ENCODE measurements at regions not wholly inside any gene's neighbourhood (a gene's known extent, or its start where the extent isn't known, plus 50 kb on each side); places are given as distances from the start of the nearest gene placed in this dataset.

DNA sequence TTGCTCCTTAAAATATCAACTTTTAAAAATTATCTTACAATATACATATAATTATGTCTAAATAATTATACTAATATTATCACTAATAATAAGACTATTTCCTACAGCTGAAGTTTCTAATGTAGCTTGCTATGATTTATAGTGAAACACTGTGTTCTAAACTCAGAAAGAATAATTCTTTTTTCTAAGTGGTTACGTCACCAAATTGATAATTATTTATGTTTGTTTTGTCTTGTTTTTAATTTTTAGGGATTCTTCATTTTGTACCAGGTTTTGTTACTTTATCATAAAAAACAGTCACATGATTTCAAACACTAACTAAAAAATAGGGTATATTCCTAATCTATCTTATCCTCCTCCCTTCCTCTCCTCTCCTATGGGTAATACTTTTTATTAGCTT is 662.1 kb downstream of the FRK start:
- no peak for ATAC-seq

DNA sequence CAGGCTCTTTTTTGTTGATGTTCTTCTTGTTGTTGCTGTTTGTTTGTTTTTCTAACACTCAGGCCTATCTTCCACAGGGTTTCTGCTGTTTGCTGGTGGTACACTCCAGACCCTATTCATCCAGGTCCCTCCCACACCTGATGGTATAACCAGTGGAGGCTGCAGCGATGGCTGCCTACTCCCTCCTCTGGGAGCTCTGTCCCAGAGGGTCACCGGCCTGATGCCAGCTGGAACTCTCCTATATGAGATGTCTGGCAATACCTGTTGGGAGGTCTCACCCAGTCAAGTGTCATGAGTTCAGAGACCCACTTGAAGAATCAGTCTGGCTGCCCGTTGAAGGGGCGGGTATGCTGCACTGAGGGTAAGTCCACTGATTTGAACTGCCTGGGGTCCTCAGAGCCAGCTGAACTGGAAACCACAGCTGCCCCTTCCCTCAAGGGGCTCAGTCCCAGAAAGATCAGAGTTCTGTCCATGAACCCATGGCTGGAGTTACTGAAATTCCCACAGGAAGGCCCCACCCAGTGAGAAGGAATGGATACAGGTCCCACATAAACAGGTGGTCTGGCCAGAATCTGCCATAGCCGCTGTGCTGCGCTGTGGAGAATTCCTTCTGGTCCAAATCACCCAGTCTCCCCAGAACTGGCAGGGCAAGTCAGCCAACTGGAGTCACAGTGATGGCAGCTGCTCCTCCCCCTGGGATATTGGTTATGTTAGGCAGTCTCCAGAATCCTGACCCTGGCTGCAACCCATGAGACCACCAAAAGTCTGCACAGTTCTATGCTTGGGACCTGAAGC is 664.4 kb downstream of the FRK start:
- no peak for ATAC-seq

DNA sequence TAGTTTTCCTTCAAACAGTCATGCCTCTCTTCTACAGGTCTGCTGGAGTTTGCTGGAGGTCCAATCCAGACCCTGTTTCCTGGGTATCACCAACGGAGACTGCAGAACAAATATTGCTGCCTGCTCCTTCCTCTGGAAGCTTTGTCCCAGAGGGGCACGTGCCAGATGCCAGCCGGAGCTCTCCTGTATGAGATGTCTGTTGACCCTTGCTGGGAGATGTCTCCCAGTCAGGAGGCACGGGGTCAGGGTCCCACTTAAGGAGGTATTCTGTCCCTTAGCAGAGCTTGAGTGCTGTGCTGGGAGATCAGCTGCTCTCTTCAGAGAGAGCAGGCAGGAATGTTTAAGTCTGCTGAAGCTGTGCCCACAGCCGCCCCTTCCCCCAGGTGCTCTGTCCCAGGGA is 666.9 kb downstream of the FRK start:
- ATAC-seq = no peak

DNA sequence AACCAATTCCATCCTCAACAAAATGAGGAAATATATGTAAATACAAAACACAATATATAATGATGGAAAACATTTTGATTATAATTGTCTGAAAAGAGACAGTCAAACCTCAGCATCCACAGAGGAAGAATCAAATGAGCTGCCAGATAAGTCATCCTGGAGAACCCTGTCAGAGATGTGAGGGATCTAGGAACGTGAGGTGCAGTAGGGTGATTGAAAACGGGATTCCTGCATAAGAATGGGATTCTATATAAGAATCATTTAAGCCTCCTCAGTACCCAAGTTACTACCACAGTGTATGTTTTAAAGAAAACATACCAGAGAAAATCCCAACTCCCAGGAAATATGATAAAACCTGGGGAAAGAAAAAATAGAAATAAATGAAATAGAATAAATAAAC is 690.5 kb downstream of the FRK start:
- no peak for ATAC-seq

DNA sequence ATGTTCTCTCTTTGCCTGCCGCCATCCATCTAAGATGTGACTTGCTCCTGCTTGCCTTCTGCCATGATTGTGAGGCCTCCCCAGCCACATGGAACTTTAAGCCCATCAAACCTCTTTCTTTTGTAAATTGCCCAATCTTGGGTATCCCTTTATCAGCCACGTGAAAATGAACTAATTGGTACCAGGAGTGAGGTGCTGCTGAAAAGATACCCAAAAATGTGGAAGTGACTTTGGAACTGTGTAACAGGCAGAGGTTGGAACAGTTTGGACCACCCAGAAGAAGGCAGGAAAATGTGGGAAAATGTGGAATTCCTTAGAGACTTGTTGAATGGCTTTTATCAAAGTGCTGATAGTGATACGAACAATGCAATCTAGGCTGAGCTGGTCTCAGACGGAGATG is 694.9 kb downstream of the FRK start:
- ATAC-seq = no peak

DNA sequence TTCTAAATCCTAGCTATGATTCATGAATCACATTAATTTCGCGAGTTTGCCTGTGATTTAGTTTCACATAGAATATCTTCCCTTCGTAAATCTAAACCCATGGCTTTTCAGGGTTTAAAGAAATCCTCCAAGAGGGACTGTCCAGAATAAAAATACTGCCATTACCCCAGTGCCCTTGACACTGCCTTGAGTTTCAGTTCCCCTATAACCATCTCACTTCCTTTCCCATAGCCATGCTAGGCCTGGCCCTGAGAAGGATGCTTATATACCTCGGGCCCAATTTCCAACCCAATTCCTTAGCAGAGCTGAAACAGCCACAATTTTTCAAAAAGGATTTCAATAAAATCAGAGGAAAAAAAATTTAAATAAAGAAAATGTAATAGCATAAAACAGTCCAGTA is 697.3 kb downstream of the FRK start:
- no peak for ATAC-seq

DNA sequence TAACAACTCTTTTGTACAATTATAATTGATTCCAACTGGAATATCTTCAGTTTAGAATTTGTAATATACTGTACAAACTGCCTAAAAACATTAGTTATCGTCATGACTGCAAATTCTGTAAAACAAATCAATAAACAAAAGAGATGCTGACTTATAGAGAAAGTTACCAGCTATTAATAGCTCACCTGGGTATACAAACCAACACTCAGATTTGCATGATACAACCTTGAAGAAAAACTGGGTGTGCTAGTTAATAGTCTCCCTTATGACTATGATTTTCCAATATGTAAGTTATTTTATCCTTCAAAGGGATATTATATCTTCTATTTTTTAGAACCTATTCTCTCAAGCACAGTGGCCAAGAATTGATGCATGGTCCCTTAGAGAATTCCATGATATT is 698.5 kb downstream of the FRK start:
- no peak for ATAC-seq

DNA sequence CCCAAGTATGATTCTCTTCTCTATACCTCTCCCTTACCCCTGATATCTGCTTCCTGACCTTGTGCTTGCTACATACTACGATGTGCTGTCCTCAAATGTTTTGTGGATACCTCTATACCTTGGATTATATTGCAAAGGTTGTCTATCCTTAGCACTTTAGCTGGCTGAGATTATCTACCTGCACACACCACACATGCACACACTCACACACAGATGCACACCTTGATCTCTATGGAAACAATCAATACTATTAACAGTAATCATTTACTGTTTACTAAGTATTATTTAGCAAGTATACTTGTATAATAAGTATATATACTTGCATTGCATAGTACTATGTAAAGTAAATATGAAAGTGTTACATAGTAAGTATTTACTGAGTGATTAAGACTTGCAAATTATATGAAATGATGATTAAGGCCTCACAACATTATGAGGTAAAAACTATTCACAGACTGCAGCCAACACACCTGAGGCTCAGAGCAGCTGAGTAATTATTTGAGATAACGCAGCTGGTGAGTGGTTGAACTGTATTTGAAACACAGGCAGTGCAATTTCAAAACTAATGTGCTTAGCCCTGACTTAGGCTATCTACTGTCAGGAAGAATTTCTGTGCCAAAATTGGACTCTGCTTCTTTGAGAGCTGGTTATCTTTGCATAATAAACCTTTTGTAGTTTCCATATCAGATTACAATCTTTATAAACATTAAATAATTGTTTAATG is 699.9 kb downstream of the FRK start:
- ATAC-seq = no peak

DNA sequence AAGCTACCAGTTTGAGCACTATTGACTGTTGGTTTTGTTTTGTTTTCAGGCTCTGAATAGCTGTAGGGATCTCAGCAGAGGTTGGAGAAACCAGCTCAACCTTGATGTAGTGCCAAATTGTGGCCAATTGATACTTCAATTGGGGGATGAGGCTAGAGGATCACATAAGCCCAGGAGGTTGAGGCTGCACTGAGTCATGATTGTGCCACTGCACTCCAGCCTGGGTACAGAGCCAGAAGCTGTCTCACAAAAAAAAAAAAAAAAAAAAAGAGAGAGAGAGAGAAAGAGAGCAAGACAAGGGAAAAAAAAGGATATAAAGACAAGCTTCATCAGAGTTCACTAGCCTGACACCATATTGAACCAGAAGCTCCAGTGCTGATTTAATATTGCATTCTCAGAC is 702.1 kb downstream of the FRK start:
- ATAC-seq = no peak

DNA sequence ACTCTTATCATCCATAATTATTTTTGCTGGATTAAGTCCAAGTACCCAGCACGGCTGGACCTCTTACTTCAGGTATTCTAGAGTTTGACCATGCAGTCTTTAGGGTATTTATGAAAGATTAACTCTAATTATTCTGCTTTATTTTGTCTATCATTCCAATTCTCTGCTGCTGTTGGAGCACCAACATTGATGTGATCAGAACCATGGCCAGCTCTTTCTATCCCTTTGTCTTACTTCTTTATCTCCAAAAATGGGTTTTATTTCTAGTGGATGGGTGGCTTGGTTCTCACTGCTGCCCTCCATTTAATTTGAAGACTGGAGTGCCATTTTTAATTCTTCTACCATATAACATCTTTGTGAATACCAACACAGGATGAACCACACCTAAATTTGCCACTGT is 704.3 kb downstream of the FRK start:
- ATAC-seq = no peak

DNA sequence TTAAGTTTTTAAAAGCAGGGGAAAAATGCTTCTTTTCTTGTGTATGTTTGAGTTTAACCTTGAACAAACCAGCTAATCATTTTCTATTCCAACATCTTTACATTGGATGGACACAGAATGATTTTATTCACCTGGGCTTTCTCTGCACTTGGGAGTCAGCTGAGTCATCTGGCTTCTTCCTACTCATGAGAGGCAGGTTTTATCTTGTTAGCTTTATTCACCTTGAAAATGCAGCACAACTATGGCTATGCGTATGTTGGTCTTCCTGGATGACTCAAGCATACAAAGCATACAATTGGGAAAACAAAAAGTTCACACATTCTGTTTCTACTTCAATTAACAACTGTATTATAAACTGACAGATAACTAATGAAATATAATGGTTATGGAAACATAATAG is 737.7 kb downstream of the FRK start:
- peak; percentile 92 for ATAC-seq

DNA sequence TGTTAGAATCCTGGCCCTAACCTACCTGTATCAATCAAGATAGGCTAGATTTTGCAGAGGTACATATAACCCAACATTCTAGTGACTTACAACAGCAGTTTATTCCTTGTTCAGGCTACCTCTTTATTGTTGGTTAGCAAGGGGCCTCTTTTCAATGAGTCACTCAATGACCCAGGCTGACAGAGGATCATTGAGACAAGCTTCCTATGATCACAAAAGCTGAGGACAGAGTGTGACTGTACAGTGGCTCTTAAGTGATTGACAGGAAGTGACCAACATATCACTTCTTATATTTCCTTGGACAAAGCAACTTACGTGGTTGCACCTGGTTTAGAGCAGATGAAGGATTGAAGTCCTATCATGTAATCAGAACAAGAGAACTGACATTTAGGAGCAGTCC is 740.9 kb downstream of the FRK start:
- ATAC-seq = peak; percentile 44

DNA sequence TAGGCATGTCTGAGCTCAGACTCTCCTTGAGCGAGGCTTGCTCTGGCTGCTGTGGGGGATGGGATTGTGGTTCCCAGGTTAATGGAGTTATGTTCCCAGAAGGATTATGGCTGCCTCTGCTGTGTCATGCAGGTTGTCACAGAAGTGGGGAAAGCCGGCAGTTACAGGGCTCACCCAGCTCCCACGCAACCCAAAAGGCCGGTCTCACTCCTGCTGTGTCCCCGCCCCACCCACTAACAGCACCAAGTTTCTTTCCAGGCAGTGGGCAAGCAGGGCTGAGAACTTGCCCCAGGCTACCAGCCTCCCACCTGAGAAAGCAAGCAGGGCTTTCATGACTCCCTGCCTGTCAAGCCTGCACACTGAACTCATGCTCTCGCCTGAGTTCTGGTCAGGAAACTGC is 750.5 kb downstream of the FRK start:
- no peak for ATAC-seq

DNA sequence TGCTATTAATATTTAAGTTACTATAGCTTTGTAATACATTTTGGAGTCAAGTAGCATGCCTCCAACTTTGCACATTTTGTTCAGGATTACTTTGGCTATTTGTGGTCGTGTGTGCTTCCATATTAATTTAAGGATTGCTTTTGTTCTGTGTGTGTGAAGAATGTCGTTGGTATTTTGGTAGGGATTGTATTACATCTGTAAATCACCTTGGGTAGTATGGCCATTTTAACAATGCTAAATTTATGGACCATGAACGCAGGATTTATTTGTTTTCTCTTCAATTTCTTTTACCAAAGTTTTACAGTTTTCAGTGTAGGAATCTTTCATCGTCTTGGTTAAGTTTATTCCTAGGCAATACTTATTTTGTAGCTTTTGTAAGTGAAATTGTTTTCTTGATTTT is 758.0 kb downstream of the FRK start:
- ATAC-seq = no peak

DNA sequence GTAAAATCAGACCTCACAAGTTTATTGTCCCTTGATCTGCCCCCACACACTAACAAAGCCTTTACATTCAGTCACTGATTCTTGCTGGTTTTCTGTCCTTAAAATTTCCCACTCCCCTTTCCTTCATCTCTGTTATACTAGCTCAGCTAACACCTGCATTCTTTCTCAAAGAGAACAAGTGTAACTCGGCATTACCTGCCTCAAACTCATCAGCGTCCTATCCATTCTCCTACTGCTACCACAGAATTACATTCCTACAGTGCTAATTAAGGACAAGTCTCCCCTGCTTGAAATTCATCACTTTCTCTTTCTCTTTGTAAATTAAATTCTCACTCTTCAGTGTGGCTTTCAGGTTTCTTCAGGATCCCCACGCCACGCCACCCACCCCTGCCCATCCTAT is 773.2 kb downstream of the FRK start:
- ATAC-seq = no peak

DNA sequence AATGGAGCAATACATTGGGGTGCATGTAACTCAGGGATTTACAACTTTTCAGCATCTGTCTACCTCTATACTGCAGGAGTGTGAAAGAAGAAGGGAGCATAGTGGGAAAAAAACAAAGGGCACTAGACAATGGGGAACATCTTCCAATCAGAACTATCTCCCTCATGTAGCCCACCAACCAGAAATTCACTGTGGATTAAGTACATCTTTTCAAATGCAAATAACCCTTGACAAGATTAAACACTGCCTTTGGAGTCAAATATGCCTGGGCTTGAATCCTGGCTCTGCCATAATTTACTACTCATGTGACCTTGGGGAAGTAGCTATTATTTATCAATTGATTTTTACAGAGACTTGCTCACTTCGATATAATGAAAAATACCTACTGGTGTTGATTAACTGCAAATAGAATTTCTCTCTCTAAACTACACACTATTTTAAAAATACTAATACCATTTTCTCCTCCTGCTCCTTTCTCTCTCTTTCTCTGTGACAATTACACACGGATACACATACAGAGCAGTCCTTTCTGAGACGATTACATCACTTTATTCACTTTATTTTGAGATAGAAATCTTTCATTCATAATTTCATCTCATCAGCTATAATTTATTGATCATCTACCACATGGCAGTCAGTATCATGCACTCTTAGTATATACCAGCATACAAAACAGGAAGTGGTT is 783.7 kb downstream of the FRK start:
- ATAC-seq = no peak

DNA sequence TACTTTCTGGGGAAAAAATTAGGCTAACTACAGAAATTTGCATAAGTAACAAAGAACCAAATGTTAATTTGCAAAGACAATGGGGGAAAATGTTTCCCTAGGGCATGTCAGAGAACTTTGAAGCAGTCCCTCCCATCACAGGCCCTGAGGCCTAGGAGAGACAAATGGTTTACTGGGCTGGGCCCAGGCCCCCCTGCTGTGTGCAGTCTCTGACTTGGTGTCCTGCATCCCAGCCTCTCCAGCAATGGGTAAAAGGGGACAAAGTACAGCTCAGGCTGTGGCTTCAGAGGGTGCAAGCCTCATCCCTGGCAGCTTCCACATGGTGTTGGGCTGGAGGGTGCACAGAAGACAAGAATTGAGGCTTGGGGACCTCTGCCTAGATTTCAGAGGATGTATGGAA is 788.4 kb downstream of the FRK start:
- no peak for ATAC-seq

DNA sequence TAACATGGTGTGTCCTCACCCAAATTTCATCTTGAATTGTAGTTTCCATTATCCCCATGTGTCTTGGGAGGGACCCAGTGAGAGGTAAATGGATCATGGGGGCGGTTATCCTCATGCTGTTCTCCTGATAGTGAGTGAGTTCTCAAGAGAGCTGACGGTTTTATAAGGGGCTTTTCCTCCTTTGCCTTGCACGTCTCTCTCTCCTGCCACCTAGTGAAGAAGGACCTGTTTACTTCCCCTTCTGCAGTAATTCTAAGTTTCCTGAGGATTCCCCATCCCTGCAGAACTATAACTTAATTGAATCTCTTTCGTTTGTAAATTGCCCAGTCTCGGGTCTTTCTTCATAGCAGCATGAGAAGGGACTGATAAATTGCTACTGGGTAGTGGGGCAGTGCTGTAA is 789.3 kb downstream of the FRK start:
- ATAC-seq = no peak

DNA sequence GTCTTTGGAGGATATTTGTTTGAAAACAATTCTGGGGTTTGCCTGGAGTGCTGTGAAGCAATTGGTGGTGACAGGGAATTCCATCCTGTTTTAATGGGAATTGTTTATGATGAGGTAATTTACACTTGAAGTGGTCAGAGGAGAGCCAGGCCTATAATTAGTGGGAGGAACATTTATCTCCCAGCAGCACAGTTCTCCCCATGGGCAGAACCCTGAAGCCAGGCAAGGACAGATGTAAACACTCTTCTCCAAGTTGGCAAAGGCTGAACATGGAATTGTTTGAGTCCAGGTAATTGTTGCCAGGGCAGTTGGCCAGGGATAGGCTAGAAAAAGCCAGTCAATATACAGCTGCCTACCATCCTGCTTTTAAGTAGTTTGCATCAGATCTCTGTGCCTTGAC is 789.7 kb downstream of the FRK start:
- no peak for ATAC-seq

DNA sequence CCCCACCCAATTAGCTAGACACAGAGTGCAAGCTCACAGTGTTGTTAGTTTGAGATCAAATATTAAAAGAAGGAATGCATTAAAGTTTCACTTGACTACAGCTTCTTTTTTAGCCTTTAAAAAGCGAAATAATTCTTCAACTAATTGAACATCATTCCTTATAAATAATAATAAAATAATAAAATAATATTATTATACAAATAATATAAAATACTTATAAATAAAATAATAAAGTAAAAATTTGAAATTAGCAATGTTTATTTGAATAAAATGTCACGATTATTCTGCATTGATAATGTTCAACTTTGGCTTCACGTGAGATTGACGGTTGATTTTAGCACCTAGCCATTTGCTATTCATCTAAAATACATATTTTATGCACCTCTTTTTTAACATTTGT is 819.3 kb downstream of the FRK start:
- no peak for ATAC-seq

DNA sequence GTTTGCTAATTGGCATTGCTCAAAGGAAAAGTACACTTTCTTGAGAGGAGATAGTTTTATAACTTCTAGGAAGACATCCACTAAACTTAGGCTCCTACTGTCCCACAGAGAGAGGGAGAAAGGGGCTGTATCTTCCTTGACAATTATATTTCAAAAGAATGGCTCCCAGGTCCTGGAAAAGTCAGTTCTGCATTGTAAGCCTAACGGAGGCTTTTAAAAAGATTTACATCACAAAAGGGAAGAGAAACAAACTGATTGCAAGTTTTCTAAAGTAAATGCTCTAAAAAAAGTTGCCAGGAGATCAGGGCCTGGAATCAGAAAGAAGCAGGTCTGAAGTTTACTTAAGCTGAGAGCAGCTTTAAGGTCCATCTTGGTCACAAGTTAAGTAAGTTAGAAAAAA is 839.5 kb downstream of the FRK start:
- no peak for ATAC-seq

DNA sequence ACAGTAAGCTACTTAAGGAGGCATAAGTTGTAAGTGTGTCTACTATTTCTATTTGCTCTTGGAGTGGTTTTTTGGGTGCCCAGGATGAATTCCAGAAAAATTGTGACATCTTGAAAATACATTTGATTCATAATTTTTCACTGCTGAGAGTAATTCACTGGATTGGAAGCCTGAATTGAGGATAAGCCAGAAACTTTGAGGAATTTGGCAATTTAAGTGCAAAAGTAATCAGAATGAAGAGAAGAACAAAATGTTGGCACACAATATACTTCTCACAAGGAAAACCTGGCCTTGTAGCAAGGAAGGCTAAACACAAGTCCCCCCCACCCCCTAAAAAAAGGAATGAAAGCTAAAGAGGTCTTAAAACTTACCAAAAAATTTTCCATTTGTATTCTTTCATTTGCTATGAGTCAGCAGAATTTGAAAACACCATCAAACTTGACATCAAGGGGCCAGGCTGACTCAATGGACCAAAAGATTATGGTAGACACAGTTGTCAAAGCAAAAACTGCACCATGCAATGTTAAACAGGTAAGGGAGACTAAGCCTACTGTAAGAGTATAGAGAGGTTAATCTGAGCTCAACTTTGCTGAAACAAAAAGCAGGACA is 840.0 kb downstream of the FRK start:
- ATAC-seq = no peak

DNA sequence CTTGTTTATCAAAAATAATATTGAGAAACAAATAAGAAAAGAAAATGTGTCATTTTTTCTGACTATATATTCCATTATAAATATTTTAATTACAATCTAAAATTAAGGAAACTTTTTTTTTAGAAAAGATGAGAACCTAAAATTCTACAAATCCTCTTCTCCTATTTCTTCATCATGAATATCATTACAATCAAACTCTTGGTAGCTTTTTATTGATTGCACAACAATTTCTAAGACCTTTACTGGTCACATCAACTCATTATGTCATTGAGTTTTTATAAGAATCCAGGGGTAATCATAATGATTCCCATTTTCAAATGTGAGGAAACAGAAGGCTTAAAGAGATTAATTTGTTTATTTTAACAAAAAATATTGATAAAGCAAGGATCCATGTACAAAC is 841.0 kb downstream of the FRK start:
- no peak for ATAC-seq

DNA sequence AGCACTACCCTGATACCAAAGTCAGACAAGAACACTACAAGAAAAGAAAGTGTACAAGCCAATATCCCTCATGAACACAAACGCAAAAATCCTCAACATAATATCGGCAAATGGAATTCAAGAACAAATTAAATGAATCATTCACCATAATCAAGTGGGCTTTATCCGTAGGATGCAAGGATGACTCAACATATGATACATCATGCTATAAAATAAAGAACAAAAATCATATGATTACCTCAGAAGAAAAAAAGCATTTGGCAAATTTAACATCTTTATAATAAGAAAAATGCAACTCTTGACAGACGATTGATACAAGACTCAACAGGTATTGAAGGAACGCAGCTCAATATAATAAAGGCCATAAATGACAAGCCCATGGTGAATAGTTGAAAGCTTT is 843.9 kb downstream of the FRK start:
- ATAC-seq = no peak

All from esophagus mucosa (tissue), 1 donor.